GM19372 (cell line): ENCODE measurements at regions not wholly inside any gene's neighbourhood (a gene's known extent, or its start where the extent isn't known, plus 50 kb on each side); places are given as distances from the start of the nearest gene placed in this dataset.

Experiments used
- ATAC-seq: cut with Tn5 transposase; IDR thresholded peaks from one replicate; pipeline ENCODE4 v1.9.1; 2021; ENCODE audit warnings: mild to moderate bottlenecking, low read depth, moderate library complexity; ENCODE audit not compliant: unreplicated experiment

DNA sequence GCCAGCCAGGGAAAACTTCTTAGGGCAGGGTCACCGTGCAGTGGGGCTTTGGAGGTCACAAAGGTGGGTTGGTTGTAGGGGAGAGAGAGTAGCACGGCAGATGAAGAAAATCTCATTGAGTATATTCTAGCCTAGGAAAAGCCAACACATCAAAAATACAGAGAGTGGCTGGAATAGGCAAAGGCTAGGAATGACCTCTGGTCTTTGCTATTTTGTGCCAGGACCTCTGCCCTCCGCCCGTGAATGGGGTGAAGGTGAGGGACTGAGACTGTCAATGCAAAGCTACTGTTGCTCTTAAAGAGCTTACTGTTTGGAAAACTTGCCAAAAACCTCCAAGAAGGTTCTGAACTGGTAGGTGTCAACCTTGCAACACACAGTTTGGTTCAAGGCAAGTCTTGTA lies 346.7 kb downstream of the CDH26 start:
- no peak for ATAC-seq

DNA sequence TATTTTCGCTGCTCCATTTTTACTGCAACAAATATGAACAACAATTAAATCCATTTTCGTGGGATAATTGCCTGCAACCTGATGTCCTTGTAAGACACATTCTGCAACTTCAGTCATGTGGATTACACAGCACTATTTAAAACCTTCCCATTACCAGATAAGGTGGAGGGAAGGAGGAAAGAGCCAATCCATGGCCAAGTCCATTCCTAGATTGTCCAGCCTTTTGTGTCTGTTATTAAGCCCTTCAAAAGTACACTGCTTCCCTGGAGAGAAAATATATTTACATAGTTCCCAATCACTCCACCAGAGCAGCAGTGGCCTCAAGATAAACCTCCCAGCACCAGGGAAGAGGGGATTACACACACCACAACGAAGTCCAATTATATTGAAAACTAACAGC lies 347.9 kb downstream of the CDH26 start:
- no peak for ATAC-seq

- ATAC-seq, result no peak
These were observed 348.3 kb downstream of the CDH26 start for GRCh38 chr20:60306551-60306950.

DNA sequence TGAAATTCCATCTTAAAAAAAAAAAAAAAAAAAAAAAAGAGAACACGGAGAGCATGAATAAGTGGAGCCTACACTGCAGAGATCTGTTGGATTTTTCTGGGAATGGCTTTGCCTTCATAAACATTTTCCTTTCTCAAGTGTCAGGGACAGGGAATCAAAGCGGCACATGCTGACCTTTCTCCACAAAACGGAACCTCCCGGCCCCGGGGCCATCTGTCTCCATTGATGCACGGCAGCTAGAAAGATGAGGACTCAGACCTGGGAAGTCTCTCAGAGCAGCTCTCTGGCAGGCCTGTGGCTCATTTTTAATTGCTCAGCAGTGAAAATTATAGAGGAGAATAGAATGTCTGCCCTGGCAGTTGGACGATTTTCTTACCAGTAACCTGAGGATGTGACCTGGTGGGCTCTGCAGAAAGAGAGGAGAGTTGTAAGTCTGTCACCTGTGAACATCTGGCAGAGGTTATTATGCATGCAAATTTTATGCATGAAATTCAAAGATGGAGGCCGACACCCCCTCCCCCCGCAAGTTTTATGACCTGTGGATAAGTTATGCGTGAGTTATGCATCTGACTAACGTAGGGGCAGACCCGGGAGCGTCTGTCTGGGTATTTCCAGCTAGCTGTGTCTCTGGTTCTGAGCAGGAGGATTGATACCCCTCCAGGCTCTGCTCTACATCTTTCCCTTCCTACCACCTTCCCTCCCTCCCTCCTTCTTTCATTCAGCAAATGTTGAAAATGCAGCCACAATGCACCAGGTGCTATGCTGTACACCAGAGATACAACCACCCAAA lies 352.5 kb downstream of the CDH26 start:
- no peak for ATAC-seq

GRCh38 chr20:60313191-60313590 lies 355.0 kb downstream of the CDH26 start:
- no peak for ATAC-seq

GRCh38 chr20:60313614-60314013 lies 355.4 kb downstream of the CDH26 start:
- no peak for ATAC-seq

DNA sequence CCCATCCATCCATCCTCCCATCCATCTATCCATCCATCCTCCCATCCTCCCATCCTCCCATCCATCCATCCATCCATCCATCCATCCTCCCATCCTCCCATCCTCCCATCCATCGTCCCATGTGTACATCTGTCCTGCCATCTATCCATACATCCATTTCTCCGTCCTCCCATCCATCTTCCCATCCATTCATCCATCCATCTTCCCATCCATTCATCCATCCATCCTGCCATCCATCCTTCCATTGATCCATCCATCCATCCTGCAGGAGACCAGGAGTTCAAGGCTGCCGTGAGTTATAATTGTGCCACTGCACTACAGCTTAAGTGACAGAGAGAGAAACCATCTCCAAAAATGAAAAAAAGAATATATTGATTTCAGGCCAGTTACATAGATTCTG lies 356.5 kb downstream of the CDH26 start:
- ATAC-seq, result no peak

DNA sequence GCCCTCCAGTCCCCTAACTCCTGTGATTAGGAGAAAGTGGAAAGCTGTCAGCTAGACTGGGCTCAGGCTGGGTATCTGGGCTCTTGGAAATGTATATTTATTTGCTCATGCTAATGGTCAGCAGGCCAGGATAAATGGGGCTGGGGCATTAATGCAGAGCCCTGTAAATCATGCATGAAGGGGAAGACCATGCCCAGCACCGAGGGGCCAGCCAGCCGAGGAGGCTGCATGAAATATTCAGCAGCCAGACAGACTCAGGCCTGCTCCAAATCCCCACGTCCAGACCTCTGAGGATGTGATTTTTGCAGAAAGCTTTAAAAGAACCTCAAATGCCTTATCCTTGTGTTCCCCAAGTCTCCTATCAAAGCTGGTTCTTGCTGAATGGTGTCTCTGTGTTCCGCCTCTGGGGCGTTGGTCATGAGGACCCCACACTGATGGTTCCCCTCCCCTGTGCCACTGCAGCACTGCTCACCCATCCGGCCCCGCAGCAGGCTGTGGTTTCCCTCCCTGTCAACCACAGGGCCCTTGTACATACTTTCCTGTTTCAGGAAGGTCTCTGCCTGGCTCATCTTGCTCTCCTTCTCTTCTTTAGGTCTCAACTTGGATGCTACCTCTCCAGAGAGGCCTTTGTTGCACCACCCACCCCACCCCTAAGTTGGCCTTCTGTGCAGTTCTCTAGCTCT lies 358.4 kb downstream of the CDH26 start:
- ATAC-seq, result no peak

GRCh38 chr20:60317401-60317800 lies 359.2 kb downstream of the CDH26 start:
- ATAC-seq, result no peak

DNA sequence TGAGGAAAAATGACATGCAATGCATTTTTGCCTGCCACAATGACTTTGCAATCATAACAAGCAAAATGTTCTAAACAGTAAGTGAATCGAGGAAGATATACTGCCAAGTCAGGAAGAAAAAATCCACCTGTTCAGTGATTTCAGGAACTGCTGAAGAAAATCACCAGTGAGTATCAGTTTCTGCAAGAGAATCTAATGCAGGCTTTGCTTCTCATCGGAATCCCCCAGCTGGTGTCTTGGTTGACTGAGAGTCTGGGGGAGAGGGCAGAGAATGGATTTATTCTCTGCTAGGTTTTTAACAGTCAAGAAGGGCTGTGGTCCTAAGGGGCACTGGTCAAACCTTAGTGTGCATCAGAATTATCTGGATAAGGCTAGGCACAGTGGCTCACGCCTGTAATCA lies 363.4 kb downstream of the CDH26 start:
- ATAC-seq, result no peak

DNA sequence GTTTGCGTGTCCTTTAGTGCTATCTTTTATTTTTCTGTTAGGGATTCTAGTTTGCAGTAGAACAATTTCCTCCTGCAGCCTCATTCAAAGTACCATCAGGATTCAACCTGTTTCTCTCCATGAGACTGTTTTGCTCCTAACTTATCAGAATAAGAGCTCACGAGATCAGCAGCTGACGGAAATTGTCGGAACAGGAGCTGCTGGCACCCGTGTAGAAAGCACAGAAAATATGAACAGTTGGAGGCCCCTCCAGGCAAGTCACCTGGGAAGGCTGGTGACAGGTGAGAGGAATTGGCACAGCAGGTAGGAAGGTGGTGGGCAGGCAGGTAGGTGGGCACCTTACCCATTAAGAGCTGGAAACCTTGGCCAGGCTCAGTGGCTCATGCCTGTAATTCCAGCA lies 368.6 kb downstream of the CDH26 start:
- ATAC-seq, result no peak

- no peak for ATAC-seq
These were observed 369.9 kb downstream of the CDH26 start for GRCh38 chr20:60327971-60328660.

DNA sequence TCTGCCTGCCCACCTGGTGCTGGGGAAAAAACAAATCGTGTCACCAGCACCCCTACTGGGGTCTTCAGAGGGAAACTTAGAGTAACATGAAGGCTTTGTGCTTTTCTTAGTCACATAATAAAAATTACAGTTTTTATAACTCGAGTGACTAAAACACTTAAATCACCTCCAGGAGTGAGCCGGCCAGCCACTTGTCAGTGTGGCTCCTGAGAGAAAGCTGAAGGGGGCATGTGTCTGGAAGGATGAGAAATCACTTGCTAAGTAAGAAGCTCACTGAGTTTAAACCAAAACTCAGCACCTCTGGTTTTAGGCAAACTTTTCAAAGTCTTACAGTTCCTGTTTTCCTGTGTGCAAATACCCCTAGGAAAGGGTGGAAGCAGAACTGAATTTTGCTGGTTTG lies 372.2 kb downstream of the CDH26 start:
- ATAC-seq, result no peak

DNA sequence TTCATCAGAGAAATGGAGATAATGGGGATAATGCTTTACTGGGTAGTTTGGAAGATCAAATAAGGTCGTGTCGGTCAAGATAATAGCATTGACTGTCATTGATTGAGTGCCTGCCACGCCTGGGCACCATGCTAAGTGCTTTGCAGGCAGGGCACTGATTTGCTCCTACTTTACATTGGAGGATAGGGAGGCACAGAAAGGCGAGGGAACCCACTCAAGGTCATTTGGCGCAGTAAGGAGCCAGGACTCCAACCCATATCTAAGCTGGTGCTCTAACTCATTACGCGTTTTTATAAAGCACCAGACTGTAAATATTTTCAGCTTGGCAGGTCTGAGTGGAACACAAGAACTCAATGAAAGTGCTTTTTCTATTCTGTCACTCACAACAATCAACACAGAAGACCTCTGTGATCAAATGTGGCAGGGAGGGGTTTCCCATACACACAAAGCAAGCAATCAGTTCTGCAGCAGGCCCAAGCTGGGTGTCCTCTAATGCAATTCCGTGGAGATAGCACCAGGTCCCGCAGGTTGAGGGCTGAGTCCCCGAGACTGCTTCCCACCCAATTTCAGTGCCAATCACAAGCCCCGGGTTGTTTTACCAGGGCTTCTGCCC lies 373.6 kb downstream of the CDH26 start:
- ATAC-seq, result no peak

GRCh38 chr20:60332523-60332922 lies 374.3 kb downstream of the CDH26 start:
- ATAC-seq, result no peak

DNA sequence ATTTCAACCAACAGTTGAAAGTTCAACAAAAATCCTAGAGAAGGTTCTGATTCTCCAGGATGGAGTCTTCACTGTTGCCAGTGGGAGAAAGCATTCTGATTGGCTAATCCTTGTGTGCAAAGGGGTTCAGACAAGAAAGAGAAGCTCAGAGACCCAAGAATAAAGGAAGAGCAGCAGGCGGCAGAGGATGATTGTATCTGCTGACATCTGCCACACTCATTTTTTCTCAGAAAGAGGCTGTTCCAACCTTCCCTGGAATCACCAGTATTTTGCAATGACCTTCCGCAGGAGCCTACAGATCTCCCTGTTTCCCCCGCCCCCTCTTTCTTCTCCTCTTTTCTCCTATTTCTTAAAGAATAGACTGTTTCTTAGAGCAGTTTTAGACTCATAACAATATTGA lies 376.7 kb downstream of the CDH26 start:
- no peak for ATAC-seq

DNA sequence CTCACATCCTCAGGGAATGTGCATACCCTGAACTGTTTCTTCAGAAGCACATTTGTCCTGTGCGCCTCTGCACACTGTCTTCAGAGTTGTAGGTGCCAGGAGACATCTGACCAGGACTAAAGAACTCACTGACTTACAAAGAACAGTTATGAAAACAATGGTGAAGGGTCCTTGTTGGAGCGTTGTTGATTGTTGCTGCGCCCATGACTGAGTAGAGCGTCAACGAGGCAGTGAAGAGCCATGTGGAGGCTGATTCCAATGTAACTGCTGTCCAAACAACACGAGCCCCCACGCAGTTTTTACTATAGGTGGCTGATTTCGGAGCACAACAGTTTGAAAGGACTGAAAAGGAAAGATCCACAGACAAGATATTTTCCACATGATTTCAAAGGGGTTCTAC lies 380.3 kb downstream of the CDH26 start:
- ATAC-seq, result no peak

DNA sequence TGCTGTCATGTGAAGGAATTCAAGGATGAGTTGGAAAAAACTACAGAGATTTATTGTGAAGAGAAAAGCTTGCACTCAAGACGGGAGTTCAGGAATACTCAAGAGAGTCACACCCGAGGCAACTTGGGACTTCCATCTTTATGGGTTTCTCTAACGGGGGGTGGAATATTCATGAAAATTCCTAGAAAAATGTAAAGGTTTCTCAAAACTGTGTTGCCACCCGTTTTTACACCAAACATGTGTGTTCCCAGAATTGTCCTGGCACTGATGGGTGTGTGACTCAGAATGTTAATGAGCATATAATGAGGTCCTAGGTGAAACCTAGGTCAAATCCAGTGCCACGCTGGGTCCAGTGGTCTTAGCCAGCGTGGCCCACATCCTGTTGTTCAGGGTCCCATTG lies 381.5 kb downstream of the CDH26 start:
- no peak for ATAC-seq

GRCh38 chr20:60340232-60340631 lies 382.0 kb downstream of the CDH26 start:
- no peak for ATAC-seq

GRCh38 chr20:60341062-60341461 lies 382.8 kb downstream of the CDH26 start:
- no peak for ATAC-seq

GRCh38 chr20:60345106-60345505 lies 386.9 kb downstream of the CDH26 start:
- no peak for ATAC-seq
